ENCODE measurements at regions not wholly inside any gene's neighbourhood (a gene's known extent, or its start where the extent isn't known, plus 50 kb on each side); places are given as distances from the start of the nearest gene placed in this dataset.
"Not testable (repeated sequence)": the region's sequence is repeated elsewhere in the genome, so short reads cannot be mapped to it uniquely, and the experiment has no call there.

DNA sequence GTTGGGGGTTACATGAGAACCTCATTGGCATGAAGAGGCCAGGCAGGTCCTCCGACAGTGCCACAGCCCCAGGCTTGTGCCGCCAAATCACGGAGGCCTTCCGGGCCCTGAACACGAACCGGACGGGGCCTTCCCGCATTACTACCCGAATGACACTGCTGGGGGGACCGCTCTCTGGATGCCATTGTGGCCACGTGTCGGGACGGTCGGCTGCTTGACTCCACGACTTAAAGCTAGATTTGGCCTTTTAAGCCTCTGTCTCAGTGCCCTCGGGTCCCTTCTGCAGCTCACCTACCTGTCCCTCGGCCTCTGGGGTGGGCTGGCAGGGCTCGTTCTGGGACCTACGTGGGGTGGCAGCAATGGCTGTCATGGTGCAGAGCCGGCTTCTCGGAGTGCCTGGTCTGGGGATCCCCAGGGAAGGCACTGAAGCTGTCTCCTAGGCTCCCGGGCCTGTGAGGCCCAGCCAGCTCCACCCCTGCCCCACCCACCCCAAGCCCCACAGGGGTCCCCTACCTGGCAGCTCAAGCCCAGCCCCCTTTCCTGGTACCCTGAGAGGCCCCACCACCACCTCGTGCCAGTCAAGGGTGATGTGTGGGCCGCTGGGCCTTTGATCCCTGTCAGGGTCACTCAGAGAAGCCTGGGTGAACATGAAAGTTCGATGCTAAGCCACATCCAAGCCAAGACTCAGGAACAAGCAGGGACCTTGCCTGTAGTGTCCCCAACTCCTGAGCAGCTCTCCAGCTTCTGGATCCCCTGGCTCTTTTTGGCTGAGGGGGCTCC lies 245.8 kb upstream of the SGCG start:
- intact Hi-C loops (cut with DNase I): no loop called here
- DNase-seq: peak in 1 of 10 donors; percentile 79

DNA sequence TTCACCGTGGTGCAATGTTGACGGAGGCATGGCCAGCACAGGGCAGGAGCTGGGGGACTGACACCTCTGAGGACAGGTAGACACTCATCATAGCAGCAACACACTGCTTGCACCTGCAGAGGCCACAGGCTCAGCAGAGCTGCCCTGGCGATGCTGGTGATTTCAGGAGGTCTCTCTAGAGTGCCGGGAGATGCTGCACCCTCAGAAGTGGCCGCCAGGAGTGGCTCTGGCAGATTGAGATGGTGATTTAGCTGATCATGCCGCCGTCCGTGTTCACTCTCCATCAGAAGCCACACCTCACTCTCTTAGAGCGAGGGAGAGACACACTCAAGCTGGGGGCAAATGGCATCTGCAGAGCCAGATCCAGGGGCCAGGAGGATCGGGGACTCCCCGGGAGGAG lies 244.6 kb upstream of the SGCG start:
- intact Hi-C loops (cut with DNase I): no loop called here
- DNase-seq: peak in 2 of 10 donors; percentile 35 to 54

DNA sequence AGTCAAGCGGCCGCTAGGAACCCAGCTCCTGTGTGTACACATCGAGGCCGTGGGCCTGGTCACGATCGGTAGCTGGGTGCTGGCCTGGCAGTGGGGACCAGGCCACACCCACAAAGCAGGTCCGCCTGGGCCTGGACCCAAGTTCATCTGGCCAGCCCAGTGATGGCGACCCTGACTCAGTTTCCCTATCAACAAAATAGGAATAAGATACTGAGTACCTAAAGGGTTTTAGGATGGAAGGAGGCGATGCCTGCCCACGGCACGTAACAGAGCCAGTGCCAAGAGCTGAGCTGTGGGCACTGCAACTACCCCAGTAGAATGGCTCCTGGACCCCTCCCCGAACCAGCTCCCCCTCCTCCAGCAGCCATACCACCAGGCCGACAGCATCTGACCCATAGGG lies 243.5 kb upstream of the SGCG start:
- intact Hi-C loops (cut with DNase I): no loop called here
- peak in 1 of 10 donors; percentile 35 for DNase-seq

DNA sequence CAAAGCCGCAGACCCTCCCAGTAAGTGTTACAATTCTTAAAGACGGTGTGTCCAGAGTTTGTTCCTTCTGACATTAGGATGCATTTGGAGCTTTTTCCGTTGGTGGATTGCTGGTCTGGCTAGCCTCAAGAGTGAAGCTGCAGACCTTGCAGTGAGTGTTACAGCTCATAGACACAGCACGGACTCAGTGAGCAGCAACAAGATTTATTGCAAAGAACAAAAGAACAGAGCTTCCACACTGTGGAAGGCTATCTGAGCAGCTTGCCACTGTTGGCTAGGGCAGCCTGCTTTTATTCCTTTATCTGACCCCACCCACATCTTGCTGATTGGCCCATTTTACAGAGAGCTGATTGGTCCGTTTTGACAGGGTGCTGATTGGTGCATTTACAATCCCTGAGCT lies 242.8 kb upstream of the SGCG start:
- no peak for DNase-seq
- intact Hi-C loops (cut with DNase I): no loop called here

DNA sequence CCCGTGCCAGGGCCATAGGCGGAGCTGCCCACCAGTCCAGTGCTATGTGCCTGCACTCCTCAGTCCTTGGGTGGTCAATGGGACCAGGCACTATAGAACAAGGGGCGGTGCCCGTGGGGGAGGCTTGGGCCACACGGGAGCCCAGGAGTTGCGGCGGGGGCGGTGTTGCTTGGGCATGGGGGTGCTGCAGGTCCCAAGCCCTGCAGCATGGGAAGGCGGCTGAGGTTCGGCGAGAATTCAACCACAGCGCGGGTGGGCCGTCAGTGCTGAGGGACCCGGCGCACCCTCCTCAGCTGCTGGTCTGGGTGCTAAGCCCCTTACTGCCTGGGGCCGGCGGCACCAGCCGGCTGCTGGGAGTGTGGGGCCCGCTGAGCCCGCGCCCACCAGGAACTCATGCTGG lies 242.2 kb upstream of the SGCG start:
- peak in 2 of 10 donors; percentile 60 to 83 for DNase-seq
- intact Hi-C loops (cut with DNase I): no loop called here

DNA sequence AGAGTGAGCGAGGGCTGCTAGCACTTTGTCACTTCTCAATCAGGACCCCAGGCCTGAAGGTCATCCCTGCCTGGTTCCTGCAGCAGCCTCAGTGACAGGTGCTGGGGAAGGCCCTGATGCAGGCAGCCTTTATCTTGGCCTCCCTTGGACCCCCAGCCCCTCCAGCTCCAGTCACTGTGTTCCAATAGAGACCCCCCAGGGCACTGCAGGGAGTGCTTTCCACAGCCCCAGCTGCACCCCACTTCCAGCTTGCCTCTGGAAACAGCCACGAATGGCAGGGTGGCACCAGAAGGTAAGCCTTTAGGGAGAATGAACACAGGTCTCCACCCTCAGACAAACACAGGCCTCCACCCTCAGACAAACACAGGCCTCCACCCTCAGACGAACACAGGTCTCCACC lies 241.6 kb upstream of the SGCG start:
- DNase-seq: peak in 2 of 10 donors; percentile 50 to 77
- intact Hi-C loops (cut with DNase I): no loop called here

DNA sequence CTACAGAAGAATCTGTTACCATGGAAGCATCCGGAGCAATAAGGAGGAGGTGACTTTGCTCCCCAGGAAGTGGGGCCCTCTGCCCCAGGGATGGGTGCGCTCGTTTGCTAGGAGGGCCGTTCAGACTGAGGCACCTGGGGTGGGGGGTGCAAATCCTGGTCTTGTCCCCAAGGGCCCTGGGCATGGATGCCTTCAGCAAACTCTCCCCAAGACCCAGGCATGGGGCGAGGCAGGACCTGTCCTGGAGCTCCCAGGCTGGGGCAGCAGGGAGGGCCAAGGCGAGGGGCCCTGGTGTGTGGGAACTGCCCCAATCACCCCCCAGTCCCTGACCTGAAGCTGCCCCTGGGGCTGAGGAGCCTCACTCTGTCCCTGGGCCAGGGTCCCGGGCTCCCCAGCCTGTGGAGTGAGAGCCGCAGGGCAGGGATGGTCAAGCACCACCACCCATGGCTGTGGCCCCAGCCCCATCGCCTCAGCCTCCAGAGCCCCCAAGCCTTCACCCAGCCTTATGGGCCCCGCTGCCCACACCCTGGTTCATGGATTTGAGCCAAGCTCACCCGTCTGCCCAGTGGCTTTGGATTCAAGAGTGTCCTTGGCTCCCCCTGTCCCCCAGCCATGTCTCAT lies 240.6 kb upstream of the SGCG start:
- intact Hi-C loops (cut with DNase I): no loop called here
- DNase-seq: peak in 1 of 10 donors; percentile 58

DNA sequence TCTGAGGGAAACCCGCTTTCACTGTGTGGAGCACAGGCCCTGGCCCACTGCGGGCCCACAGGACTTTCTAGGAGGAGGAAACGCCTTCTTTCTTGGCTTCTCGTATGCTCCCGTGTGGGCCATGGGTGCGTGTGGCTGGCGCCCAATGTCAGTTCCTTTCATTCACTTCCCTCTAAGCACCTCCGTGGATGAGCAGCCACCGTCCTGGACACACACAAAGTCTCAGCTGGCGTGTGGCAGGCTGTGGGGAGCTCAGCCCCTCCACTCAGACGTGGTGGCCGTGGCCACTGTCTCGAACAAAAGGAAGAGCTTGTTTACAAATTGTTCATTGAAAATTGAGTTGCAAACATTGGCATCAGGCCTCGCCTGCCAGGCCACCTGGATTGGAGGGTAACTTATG lies 240.0 kb upstream of the SGCG start:
- peak in 1 of 10 donors; percentile 64 for DNase-seq
- intact Hi-C loops (cut with DNase I): no loop called here

DNA sequence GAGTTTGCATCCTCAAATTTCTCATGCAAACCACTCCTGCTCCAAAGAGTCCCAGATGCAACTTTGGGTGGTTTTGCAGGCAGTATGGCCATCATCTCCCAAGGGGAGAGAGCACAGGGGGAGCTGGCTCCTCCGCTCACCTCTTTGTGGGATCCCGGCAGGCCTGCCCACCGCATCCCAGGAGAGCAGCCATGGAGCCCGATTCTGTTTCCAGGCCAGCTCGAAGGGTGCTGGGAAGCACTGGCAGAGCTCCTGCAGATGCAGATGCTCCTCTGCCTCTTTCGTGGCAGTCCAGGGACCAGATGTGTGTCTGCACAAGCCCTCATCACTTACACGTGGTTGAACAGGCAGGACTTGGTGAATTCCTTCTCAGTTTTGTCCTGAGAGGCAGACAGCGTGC lies 239.3 kb upstream of the SGCG start:
- peak in 1 of 10 donors; percentile 63 for DNase-seq
- intact Hi-C loops (cut with DNase I): not testable (repeated sequence)

DNA sequence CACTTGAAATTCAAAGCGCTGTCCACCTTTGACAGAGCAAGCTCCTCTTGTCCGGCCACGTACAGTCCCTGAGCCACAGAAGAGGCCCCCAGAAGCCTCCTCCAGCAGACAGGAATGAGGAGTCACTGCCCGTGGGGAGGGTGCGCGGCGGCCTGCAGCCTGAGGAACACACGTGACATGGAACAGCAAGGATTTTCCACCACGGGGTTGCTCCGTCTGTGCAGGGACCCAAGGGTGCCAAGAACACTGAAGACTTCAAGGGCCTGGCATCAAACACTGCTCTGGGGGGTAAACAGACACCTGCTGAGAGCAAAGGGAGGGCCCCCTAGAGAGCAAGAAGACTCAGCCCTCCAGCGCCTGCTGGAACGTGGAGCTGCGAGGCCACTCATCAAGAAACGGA lies 237.9 kb upstream of the SGCG start:
- peak in 1 of 10 donors; percentile 62 for DNase-seq
- intact Hi-C loops (cut with DNase I): not testable (repeated sequence)

DNA sequence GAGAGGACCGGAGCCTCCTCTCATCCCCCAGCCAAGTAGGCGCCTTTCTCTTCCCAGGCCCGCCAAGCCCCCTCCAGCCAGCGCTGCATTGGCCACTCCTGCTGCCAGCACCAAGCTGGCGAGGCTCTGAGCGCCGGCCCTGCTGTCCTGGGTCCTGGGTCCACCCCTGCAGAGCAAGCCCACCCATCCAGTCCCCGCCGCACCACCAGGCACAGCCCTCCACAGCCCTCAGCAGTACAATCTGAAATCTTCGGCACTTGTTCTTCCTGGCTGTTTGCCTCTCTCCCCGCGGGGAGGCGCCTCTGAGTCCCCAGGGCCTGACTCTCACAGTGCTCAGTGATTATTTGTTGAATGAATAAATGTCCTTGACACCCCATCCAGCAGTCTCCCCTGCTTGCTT lies 236.4 kb upstream of the SGCG start:
- DNase-seq: peak in 2 of 10 donors; percentile 59 to 80
- intact Hi-C loops (cut with DNase I): no loop called here

DNA sequence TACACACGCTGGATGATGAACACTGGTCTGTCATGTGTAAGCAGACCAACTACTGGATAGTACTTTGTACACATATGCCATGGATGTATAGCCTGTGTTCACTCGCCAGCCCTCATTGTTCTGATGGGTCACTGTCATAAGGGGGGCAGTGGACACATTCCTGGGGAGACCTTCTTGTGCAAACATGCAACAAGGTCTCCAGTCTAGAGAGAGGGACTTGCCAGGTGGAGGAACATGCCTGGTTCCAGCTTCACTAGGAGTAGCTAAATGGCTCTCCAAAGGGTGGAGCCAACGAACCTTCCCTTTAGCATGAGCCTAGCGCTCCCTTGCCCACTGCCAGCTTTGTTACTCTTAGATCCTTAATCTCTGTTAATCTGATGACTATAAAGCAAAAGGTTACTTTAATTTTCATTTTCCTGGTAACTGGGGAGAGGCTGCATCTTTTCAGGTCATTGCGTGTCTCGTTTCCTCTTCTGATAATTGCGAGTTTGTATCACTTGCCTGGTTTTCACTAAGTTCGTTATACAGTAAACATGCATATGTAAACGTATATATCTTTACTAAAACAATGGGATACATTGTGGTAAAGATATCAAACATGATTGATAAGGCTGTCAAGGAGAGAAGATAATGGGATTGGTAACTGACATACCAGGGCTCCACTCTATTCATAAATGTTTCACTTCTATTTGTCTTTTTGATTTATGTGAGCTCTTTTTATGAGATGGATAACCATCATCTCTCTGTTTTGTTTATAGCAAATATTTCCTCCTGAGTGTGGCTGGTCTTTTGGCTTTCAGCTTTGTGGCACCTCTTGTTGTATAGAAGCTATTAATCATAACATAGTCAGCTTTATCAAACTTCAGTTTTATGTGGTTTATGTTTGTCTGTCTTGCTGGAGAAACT lies 235.2 kb upstream of the SGCG start:
- intact Hi-C loops (cut with DNase I): no loop called here
- DNase-seq: no peak

DNA sequence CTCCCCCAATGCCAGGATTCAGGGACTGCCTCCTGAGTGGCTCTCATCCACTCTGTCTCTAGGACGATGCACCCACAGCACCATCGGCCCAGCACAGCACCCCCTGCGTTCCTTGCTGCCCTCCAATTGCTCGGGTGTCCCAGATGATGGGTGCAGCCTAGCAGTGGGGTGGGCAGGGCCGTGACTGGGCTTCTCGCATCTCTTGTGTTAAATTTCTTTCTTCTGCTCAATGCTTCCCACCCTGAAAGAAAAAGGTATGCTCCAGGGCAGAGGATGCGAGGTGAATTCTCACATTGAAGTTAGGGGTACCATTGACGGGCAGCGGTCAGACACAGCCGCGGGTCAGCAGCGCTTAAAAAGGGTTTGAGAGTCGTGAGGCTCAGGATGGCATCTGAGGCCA lies 232.4 kb upstream of the SGCG start:
- intact Hi-C loops (cut with DNase I): no loop called here

DNA sequence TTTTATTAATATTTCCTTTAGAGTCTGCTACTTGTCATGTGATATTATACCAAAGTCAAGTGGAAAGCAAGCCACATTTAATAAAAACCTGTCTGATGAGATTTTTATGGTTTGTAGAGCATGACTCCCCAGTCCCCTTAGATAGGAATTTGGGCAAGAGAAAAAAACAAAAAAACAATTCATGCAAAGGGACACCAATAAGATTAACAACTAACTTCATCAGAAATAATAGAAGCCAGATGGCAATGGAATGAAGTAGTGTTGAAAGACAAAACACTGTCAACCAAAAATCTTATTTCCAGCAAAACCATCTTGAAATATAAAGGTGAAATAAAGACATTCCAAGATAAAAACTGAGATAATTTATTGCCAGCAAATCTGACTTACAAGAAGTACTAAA lies 228.8 kb upstream of the SGCG start:
- intact Hi-C loops (cut with DNase I); DNase-seq: not testable (repeated sequence)

More for the DNA sequence above, 232.4 kb upstream of the SGCG start:
- DNase-seq: no peak

DNA sequence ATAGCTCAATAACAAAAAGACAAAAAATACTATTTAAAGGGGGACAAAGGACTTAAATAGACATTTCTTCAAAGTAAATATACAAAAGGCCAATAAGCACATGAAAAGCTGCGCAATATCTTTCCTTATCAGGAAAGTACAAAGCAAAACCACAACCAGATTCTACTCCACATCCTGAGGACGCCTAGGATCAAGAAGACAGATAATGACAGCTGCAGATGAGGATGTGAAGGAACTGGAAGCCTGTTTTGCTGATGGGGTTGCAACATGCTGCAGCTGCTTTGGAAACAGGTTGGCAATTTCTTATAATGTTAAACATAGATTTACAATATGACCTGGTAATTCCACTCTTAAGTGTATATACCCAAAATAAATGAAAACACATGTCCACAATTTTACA lies 225.6 kb upstream of the SGCG start:
- intact Hi-C loops (cut with DNase I); DNase-seq: not testable (repeated sequence)

DNA sequence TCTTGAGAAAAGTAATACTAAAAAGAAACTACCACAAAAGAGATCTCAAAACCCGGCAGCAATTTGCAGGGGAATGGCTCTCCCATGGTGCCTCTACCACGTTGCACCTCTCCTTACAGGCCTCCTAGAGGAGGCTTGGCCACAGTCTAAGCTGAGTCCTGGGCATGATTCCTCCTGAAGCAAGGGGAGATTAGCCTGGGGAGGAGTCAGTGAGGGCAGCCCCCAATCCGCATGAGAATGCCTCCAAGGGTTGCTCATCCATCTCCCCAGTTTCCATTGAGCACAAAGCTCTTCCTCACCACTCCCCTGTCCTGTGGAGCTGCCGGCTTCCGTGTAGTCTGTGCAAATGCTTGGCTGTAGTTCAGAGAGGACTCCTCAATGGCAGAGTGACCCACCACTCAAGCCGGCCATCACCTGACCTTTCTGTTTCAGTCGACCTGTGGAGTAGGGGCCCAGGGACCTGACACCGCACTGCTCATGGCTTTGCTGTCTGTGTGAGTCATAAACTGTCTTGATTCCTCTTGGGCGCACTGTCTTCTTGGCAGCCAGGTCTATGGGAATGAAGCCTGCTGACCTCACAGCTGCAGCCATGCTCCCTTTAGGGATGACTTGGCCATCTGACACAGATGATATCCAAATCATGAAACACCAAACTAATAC lies 224.2 kb upstream of the SGCG start:
- intact Hi-C loops (cut with DNase I); DNase-seq: not testable (repeated sequence)

DNA sequence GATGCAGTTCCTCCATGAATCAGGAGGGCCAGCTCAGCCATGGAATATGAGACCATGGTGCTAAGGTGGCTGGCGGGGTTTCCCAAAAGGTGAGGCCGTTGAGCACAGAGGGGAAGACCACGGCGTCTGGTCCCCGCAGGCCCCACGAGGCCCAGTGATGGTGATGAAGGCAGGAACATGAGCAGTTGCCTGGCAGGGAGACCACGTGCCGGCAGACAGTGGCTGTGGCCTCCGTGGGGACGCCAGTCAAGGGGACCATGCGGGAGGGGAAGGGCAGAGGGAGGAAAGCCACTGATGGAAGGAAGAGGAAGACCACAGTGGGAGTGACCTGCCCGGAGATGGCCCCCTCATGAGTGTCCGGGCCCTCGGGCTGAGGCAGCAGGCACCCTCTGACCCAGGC lies 220.9 kb upstream of the SGCG start:
- intact Hi-C loops (cut with DNase I): loop anchor here (5.0 kb wide), 1 partner anchor 1427 kb away; no protein-coding TSS in a partner anchor
- DNase-seq: not testable (repeated sequence)

DNA sequence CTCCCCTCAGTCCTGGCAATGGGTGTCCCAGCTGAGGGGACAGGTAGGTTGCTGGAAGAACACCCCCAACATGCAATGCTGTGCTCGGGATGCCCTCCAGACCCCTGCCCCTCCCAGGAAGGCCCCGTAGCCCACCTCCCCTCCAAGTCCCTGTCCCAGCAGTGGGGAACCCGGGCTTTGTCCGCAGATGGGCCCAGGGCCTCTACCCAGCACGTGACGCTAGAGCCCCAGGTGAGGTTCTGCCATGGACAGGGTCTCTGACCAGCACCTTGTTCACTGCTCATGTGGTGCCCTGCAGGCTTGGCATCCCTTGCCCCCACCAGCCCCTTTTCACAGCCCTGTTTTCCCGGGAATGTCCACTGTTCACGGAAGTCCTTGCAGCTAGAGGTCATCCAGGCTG lies 220.0 kb upstream of the SGCG start:
- no peak for DNase-seq
- intact Hi-C loops (cut with DNase I): loop anchor here (5.0 kb wide), 1 partner anchor 1426 kb away; no protein-coding TSS in a partner anchor

DNA sequence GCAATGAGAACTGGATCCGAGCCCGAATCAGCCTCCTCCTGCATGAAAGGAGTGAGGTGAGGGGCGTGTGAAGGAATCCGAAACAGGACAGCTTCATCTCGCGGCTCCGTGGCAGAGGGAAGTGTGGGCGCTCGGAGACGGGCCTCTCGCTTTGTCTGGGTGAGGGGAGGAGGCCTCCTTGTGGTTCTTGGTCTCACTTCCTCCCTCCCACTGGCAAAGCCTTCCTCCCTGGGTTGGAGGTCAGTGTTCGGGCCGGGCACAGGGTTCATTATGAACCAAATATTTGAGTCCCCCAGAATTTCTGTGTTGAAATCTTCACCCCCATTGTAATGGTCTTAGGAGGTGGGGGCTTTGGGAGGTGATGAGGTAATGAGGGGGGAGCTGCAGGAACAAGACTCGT lies 219.4 kb upstream of the SGCG start:
- intact Hi-C loops (cut with DNase I): loop anchor here (5.0 kb wide), 1 partner anchor 1426 kb away; no protein-coding TSS in a partner anchor
- not testable (repeated sequence) for DNase-seq

DNA sequence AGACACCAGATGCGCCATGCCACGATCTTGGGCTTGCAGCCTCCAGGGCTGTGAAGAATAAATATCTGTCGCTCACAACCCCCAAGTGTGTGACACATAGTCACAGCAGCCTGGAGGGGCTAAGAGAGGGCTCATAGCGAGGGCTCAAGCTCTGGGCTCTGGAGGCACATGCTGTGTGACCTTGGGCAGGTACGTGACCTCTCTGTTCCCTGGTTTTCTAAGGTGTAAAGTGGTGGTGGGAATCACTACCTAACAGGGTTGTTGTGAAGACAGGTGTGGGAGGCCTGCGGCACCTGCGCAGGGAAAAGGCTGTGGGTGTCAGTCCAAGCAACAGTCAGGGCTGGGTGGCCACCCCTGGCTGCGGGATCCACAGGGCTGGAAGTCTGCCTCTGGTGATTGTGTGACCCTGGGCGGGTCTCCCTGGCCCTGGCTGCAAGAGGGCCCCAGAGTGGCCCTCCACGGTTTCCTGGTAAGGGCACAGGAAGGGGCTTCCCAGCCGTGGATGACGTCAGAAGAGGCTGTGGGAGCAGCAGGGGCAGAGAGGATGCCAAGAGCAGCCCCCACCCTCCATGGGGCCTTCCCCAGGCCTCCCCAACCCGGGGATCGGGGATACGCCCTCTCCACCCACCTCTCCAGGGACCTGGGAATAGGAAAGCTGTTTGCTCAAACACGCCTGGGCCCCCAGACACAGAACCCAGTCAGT lies 218.8 kb upstream of the SGCG start:
- DNase-seq: no peak
- intact Hi-C loops (cut with DNase I): loop anchor here (5.0 kb wide), 1 partner anchor 1425 kb away; no protein-coding TSS in a partner anchor

Measured in posterior cingulate gyrus (tissue), 11 donors.